ENCODE measurements at regions not wholly inside any gene's neighbourhood (a gene's known extent, or its start where the extent isn't known, plus 50 kb on each side); places are given as distances from the start of the nearest gene placed in this dataset.
"Not testable (repeated sequence)": the region's sequence is repeated elsewhere in the genome, so short reads cannot be mapped to it uniquely, and the experiment has no call there.

- DNase-seq (ENCODE audit: low read depth) = no peak
These were observed 737.2 kb upstream of the SLIT2 start for GRCh38 chr4:19514276-19515070.

GRCh38 chr4:19512086-19512485 lies 739.6 kb upstream of the SLIT2 start:
- DNase-seq (ENCODE audit: low read depth) = no peak

- DNase-seq (ENCODE audit: low read depth) = no peak
These were observed 740.7 kb upstream of the SLIT2 start for GRCh38 chr4:19510993-19511392.

- DNase-seq (ENCODE audit: low read depth) = peak; percentile 69
These were observed 743.3 kb upstream of the SLIT2 start for GRCh38 chr4:19508442-19508841.

GRCh38 chr4:19497705-19498104 lies 754.0 kb upstream of the SLIT2 start:
- no peak for DNase-seq (ENCODE audit: low read depth)

- DNase-seq (ENCODE audit: low read depth) = no peak
These were observed 754.9 kb upstream of the SLIT2 start for GRCh38 chr4:19496756-19497155.

GRCh38 chr4:19494961-19495360 lies 756.7 kb upstream of the SLIT2 start:
- peak; percentile 57 for DNase-seq (ENCODE audit: low read depth)

GRCh38 chr4:19492606-19493005 lies 759.1 kb upstream of the SLIT2 start:
- peak; percentile 25 for DNase-seq (ENCODE audit: low read depth)

- peak; percentile 38 for DNase-seq (ENCODE audit: low read depth)
These were observed 765.3 kb upstream of the SLIT2 start for GRCh38 chr4:19486400-19486799.

GRCh38 chr4:19478791-19479190 lies 772.9 kb upstream of the SLIT2 start:
- peak; percentile 74 for DNase-seq (ENCODE audit: low read depth)

- no peak for DNase-seq (ENCODE audit: low read depth)
These were observed 778.1 kb upstream of the SLIT2 start for GRCh38 chr4:19473569-19473968.

GRCh38 chr4:19472666-19473065 lies 779.0 kb upstream of the SLIT2 start:
- no peak for DNase-seq (ENCODE audit: low read depth)

- DNase-seq (ENCODE audit: low read depth) = not testable (repeated sequence)
These were observed 781.7 kb upstream of the SLIT2 start for GRCh38 chr4:19470001-19470400.

- DNase-seq (ENCODE audit: low read depth) = no peak
These were observed 789.6 kb upstream of the SLIT2 start for GRCh38 chr4:19462117-19462516.

GRCh38 chr4:19455850-19456602 lies 795.7 kb upstream of the SLIT2 start:
- DNase-seq (ENCODE audit: low read depth) = no peak

GRCh38 chr4:19455196-19455595 lies 796.5 kb upstream of the SLIT2 start:
- no peak for DNase-seq (ENCODE audit: low read depth)

GRCh38 chr4:19438233-19438632 lies 813.5 kb upstream of the SLIT2 start:
- DNase-seq (ENCODE audit: low read depth) = peak; percentile 63

GRCh38 chr4:19437008-19437407 lies 814.7 kb upstream of the SLIT2 start:
- no peak for DNase-seq (ENCODE audit: low read depth)

- DNase-seq (ENCODE audit: low read depth) = no peak
These were observed 822.0 kb upstream of the SLIT2 start for GRCh38 chr4:19429684-19430083.

- no peak for DNase-seq (ENCODE audit: low read depth)
These were observed 826.6 kb upstream of the SLIT2 start for GRCh38 chr4:19425146-19425545.

GRCh38 chr4:19417256-19417655 lies 834.4 kb upstream of the SLIT2 start:
- no peak for DNase-seq (ENCODE audit: low read depth)

GRCh38 chr4:19416146-19416545 lies 835.6 kb upstream of the SLIT2 start:
- DNase-seq (ENCODE audit: low read depth) = no peak

- DNase-seq (ENCODE audit: low read depth) = no peak
These were observed 843.2 kb upstream of the SLIT2 start for GRCh38 chr4:19408490-19408889.
